HG02678 (cell line): ENCODE measurements at regions not wholly inside any gene's neighbourhood (a gene's known extent, or its start where the extent isn't known, plus 50 kb on each side); places are given as distances from the start of the nearest gene placed in this dataset.

Source experiments
- ATAC-seq: cut with Tn5 transposase; IDR thresholded peaks from one replicate; pipeline ENCODE4 v1.9.1; 2021; ENCODE audit warnings: mild to moderate bottlenecking, moderate library complexity; ENCODE audit not compliant: unreplicated experiment

DNA sequence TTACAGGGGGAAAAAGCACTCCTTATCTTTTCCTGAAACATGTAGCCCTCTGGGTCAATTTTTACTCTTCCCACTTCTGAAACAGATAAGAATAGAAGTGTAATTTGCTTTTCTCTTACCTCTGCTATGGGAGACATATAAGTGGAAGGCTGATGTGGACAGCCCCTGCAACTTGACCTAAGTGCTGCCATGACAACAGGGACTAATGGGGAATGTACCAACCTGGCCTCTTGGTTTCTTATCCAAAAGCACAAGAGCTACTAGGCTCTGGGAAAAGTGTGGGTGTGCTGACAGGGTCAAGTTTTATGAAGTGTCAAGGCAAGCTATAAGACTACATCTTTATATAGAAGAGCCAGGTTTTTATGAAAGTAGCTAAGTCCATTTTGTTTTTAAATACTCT is 1246.5 kb downstream of the OTOL1 start:
- ATAC-seq, result no peak

DNA sequence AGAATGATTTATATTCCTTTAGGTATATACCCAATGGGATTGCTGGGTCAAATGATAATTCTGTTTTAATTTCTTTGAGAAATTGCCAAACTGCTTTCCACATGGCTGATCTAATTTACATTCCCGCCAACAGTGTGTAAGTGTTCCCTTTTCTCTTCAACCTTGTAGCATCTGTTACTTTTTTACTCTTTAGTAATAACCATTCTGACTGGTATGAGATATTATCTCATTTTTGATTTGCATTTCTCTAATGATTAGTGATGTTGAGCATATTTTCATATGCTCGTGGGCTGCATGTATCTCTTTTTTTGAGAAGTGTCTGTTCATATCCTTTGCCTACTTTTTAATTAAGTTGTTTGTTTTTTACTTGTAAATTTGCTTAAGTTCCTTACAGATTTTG is 1264.2 kb downstream of the OTOL1 start:
- no peak for ATAC-seq

DNA sequence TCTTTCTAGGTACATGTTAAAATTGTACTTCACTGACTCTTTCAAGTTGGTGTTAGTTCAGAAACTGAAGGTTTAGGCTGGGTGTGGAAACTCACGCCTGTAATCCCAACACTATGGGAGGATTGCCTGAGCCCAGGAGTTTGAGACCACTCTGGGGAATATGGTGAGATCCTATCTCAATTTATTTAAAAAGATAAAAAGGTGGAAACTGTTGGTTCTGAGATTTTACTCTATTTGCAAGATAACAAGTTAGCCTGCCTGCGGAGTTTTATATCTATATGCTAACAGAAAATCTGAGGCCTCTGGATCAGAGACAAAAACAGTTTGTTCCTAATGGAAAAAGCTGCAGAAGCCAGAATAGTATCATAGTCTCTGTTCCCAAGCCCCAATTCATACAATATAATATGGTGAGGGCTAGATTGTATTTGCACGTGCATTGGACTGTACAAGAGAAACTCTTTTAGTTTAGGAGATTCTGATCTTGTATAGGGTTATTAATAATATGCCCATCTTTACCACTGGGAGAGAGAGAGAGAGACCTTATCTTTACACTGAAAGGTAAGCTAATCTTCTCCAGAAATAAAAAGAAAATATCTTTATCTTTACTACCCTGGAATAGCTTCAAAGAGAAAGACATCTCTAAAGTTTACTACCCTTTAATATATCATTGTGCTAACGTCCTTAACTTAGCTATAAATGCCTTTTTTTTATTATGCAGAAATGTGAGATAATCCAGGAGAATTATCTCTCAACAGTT is 1267.6 kb downstream of the OTOL1 start:
- no peak for ATAC-seq

DNA sequence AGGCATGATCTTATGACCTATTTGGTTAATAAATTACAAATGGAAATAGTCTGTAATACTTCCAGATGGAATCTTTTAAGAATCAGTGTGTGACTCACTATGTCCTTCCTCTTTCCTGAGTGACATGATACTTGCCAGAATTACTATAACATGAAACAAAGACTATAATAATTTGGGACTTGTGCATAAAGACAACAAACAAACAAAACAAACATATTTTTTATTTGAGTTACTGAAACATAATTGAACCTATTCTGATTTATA is 1268.1 kb downstream of the OTOL1 start:
- no peak for ATAC-seq

DNA sequence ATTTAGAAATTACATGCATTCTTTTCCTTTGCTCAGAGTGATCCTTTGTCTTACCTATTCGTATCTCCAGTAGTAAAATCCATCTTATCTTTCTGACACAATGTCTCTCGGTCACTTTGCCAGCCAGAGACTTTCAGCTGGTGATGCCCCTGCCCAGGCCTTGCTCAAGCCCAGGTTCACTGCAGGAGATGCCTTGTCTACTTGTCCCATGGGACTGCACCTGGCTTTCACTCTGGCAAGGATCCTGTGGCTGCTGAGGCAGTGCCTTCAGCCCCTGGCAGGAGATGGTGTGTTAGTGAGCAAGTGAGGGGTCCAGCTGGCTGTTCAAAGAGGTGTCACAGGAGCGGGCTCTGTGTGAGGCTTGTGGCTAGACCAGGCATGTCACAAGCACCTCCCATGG is 1268.9 kb downstream of the OTOL1 start:
- ATAC-seq, result no peak

DNA sequence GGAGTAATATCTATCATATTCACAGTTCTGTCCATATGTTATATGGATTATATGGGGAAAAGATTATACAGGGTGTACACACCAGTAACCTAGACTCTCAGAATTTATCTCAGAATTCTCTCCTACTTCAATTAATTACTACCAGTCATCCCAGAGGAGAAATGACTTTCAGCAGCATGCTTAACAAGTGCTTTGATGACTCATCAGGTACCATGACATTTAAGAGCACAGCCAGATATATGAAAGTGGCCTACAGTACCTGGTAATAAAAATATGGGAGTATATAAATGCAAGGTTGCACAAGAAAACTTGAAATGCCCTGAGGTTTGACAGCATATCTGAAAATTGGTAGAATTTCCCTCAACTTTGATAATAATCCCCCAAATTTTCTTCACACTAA is 1273.0 kb downstream of the OTOL1 start:
- no peak for ATAC-seq

DNA sequence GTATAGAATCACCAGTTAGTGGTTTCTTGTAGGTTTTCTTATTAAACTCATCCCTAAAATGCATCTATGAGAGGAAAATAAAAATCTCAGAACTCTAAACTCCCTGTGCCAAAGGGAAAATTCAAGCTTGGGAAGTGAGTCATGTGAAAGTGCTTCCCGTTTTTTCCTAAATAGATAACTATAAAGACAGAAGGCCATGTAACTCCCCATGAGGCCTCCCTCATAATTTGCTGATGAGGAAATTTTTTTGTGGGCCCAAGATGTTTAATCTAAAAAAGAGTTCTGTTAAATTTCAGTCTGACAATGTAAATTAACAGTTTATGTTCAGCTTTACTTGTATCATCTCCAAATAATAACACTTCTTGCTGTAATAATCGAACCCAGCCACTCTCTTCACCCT is 1273.9 kb downstream of the OTOL1 start:
- ATAC-seq, result no peak

DNA sequence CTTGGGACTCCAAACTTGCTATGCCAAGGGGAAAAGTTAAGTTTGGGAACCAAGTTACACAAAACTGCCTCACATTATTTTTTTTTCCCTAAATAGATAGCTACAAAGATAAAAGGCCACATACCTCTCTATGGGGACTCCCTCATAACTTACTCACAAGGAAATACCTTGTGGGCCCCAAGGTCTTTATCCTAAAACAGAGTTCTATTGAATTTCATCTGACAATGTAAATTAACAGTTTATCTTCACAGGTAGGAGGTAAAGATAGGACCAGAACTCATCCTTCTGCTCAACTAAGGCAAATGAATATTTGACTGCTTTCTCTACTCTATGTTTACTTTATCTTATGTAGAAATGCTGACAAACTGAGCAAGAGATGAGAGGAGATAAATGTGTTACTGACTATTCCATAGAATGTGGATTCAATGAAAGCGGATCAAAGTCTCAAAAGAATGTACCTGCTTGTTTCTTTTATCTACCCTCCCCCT is 1278.0 kb downstream of the OTOL1 start:
- ATAC-seq, result no peak

DNA sequence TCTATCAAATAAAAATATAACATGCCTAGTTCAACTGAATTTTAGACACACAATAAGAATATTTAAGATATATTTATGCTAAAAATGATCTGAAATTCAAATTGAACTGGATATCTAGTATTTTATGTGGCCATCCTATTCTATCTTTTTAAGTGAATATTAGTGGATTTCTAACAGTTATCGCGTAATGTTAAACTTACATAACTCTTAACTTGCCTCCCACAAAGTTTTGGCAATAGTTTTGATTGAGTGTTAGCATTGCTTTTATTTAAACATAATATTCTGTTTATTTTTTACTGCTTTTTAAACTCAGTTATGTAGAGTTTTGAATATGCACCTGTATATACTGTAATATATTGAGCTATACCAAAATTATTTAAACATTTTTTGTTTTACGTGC is 1279.5 kb downstream of the OTOL1 start:
- ATAC-seq, result no peak

DNA sequence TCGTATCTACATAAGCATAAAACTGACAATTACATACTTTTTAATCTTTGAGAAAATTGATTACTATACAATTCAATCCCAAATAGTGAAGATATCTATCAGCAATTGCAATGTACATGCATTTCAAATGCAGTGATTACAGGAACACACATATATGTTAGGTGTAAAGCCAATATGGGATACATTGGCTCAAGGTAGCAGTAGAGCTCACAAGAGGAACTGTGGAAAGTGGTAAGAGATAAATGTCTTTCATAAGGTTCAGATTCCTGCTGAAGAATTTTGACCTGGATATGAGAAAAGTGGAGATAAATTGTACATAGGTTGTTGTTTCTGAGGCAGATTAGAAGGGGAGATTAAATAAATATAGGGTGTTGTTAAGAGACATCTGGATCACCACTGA is 1280.5 kb downstream of the OTOL1 start:
- no peak for ATAC-seq

DNA sequence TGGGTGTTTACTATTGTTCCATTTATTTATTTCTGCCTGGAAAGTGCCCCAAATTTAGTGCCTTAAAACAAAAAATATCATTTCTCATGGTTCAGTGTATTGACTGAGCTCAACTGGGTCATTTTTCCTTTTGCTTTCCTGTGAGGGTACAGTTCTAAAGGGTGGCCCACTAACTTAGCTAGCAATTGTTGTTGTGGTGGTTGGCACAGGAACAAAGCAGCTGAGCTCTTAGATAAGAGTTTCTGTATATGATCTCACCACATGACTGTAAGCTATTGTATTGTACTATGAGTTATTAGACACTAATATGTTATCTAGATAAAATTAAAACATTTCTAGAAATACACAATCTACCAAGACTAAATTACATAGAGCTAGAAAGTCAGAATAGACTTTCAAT is 1283.7 kb downstream of the OTOL1 start:
- no peak for ATAC-seq

DNA sequence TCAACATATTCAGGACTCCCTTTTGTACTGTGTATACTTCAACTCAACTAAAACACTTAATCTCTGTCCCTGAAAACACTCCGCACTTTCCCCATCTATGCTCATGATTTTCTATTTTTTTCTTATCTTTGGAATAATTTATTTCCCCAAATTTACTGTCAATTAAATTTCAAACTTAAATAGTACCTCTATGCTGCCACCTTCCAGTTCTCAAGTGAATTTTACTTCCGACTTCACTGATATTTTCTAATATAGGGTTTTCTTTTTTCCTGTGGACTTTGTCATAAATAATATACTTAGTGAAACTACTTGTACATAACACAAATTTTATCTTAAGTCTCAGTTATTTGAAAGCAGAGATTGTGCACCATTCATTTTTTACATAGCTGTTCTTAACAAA is 1303.3 kb downstream of the OTOL1 start:
- no peak for ATAC-seq

DNA sequence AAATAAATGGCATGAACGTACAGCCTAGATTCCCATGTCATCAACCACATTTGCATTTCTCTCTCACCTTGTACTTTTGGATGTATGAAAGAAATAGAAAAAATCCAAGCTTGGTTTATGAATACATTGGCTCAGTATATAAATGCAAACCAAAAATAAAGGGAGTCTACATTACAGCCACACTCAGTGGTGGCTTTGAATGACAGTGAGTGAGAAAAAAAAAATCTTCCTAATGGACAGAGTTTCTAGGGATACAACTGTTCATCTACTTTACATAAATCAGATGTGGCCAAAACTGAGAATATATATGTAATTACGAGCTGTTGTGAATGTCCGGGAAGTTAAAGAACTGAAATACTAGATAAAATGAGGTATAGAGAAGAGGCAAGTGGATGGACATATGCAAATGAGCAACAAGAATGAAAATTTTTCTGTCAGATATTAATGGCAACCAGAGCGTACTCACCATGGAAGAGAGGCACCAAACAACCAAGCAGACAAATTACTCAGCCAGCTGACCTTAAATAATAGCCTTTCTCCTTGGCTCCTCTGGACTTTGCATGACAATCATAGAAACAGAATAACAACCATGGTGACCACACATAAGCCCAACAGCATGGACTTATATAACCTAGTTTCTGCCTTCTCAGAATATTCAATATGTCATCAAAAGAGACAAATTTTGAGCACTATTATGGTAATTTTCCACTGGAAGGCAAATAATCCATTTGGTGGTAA is 1305.8 kb downstream of the OTOL1 start:
- ATAC-seq, result no peak

DNA sequence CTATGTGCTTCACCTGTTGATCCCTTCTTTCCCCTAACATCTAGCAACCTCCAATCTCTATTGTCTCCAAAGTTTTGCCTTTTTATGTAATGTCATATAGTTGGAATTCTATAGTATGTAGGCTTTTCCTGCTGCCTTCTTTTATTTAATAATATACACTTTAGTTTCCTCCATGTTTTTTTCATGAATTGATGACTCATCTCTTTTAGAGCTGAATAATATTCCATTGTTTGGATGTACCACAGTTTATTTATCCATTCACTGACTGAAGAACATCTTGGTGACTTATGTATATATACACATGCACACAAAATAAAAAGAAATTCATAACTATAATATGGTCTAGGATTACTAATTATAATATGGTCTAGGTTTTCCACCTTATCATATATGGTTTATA is 1314.2 kb downstream of the OTOL1 start:
- no peak for ATAC-seq

DNA sequence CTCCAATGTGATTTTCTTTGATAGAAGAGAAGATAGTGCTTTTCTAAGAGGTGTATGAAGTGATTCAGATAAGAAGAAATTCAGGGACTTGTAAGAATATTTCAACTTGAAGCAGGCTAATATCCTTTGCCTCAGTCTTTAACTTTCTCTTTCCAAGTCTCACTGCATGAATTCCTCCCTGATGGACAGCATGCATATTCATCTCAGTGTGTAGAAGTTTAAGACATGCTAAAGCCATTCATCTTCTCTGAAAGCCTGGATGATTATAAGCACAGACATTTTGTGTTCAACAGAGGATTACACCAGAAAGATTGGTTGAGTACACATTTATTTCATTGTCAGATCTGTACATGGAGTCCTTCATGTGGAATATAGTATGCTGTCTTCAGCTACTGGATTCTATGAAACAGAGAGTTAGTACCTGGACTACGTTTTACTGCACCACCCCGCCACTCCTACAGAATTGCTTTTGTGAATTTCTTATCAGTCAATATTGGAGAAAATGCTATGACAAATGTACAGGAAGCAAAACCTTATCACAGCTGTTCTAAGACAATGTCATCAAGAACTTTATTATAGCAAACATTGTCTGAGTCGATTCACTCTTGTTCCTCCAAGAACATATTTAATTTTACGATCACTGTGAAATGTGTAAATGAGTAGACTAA is 1346.1 kb downstream of the OTOL1 start:
- ATAC-seq, result no peak

DNA sequence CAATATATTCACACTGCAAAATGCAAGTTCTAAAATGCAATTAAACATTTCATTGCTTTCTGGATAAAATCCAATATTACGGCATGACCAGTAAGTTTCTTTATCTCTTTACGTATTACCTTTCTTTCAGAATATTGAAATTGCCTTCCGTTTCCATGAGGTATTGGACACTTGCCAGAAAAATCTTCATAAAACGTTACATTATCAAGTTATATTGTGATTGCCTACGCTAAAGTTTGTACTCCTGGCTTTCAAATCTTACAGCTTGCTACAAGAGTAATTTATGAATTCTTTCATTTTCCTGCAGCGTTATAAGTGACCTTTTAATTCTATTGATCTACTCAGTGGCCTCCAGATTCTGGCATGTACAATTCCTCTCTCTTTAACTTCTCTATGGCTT is 1349.3 kb downstream of the OTOL1 start:
- no peak for ATAC-seq

DNA sequence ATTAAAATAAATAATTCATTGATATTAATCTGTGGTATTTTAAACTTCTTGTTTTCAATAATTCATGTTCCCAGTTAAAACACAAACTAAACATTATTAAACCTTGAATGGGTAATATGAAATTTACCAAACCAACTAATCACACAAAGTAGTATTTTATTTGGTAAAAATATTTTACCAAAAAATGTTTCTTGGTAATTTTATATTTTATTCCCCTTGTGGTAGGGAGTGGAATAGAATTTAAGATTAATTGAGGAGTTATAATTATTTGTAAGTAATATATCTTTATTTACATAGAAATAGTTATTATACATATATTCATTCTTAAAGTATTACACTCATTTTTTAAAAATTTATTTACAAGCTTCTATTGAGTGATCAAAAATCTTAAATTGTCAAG is 1350.9 kb downstream of the OTOL1 start:
- ATAC-seq, result no peak

DNA sequence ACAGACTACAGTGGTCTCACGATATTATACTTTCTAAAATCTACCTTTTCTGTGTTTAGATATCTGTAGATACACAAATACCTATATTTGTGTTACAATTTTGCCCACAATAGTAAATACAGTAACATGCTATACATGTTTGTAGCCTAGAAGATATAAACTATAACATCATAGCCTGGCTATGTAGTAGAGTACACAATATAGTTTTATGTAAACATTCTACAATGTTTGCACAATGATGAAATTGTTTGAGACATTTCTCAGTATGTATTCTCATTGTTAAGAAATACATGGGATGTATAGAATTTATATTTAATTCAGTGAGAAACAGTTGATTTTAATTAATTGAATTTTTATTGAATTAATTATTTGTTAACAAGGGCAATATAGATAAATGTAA is 1367.0 kb downstream of the OTOL1 start:
- no peak for ATAC-seq

DNA sequence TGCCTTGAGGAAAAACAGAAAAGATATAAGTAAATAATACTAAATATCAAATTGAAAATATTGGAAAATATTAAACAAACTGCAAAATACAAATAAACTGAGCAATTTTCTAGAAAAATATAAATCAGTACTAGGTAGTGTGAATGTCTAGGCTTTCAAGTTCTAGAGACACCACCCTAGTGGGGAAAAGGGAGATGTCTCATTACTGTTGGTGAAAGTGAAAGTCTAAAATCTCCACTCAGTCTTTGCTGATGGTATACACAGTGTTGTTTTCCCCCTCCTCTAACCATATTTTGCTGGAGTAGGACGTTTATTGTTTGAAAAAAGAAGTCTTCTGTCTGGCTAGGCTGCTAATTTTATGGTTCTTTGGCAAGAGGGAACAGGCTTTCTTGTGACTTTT is 1368.9 kb downstream of the OTOL1 start:
- ATAC-seq, result no peak

DNA sequence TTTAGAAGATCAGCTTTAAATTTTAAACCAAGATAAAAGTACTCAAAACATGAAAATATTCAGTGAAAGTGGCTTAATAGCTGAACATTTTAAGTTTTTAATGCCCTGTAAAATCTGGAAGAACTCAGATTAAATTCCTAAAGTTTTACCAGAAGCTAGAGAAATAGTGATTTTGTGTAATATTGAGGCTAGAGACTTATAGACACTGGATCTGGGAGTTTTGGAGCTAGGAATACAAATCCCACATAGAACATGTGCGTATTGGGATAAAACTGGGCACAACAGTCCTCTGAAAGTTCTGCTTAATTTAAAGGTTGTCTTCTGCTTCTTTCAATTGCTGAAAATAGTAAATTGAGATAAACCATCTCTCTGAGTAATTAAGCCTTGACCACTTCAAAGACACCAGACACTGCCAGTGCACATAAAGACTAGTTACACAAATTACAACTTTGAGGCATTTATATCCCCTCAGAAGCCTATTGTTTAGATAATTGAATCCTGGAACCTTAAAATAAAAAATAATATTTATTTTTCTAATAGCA is 1382.5 kb downstream of the OTOL1 start:
- no peak for ATAC-seq

DNA sequence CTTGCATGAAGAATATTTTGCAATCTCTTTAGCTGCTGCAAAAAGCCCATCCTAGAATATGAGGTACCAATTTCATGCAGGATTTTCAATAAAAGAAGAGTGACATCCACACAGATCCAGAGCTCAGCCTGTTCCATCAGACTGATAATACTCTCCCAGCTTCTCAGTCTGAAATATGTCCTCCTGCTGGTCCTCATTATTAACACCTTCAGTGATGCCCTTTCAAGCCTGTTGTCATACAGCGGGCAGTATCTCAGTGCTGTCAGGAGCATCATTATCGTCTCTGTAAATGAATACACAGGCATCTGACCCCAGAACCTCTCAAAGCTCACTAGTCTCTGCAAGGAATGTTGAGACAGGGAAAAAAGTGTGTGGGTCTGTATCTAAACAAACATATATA is 1387.8 kb downstream of the OTOL1 start:
- ATAC-seq, result no peak
